Panc1 (cell line): ENCODE measurements at regions not wholly inside any gene's neighbourhood (a gene's known extent, or its start where the extent isn't known, plus 50 kb on each side); places are given as distances from the start of the nearest gene placed in this dataset.

Source experiments
- POLR2AphosphoS5 ChIP-seq: IDR thresholded peaks from 2 replicates; pipeline ENCODE4 v1.6.1; 2012; ENCODE audit warnings: mild to moderate bottlenecking, low read depth, low read length, moderate library complexity
- REST ChIP-seq, 2 experiments: IDR thresholded peaks; 2 replicates each; pipeline ENCODE4 v1.6.1; 2011 to 2012; ENCODE audit warnings: low read depth in 2 of 2, control low read depth in 1 of 2, low read length in 1 of 2, mild to moderate bottlenecking in 1 of 2, moderate library complexity in 1 of 2; ENCODE audit not compliant: insufficient read depth in 1 of 2
- SIN3A ChIP-seq: IDR thresholded peaks from 2 replicates; pipeline ENCODE4 v1.6.1; 2012; ENCODE audit warnings: low read depth, mild to moderate bottlenecking, low read length, moderate library complexity, borderline replicate concordance; ENCODE audit not compliant: insufficient read depth
- TCF7L2 ChIP-seq: IDR thresholded peaks from 2 replicates; pipeline ENCODE4 v1.6.1; 2011; ENCODE audit warnings: mild to moderate bottlenecking, low read depth, low read length, inconsistent platforms
- TF ChIP-seq, protein P1 (sequence below): fragments of 450-650 bp; IDR thresholded peaks from 2 replicates; pipeline ENCODE4 v1.5.1; 2017; ENCODE audit warnings: mild to moderate bottlenecking

GRCh38 chr16:86942151-86943051 is 364.1 kb downstream of the FOXL1 start:
- TF ChIP-seq POLR2AphosphoS5 (no peak), SIN3A (no peak), TCF7L2 (no peak), REST (IDR thresholded peaks at IDR 0.05; ENCODE audit: insufficient read depth in 1 of 2, low read depth in 2 of 2, low read length in 1 of 2) (no peak)
- TF ChIP-seq, protein P1, sequence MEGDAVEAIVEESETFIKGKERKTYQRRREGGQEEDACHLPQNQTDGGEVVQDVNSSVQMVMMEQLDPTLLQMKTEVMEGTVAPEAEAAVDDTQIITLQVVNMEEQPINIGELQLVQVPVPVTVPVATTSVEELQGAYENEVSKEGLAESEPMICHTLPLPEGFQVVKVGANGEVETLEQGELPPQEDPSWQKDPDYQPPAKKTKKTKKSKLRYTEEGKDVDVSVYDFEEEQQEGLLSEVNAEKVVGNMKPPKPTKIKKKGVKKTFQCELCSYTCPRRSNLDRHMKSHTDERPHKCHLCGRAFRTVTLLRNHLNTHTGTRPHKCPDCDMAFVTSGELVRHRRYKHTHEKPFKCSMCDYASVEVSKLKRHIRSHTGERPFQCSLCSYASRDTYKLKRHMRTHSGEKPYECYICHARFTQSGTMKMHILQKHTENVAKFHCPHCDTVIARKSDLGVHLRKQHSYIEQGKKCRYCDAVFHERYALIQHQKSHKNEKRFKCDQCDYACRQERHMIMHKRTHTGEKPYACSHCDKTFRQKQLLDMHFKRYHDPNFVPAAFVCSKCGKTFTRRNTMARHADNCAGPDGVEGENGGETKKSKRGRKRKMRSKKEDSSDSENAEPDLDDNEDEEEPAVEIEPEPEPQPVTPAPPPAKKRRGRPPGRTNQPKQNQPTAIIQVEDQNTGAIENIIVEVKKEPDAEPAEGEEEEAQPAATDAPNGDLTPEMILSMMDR, result no peak
